ENCODE measurements at regions not wholly inside any gene's neighbourhood (a gene's known extent, or its start where the extent isn't known, plus 50 kb on each side); places are given as distances from the start of the nearest gene placed in this dataset.

- no peak for TF ChIP-seq CTCF (IDR thresholded peaks at IDR 0.05)
- TF ChIP-seq POLR2A (IDR thresholded peaks at IDR 0.05), result no peak
Measured at GRCh38 chr12:58470266-58471010, 449.9 kb downstream of the LRIG3 start.

Data from esophagus squamous epithelium (tissue), 4 donors.